Fibroblast of pulmonary artery (primary cell): ENCODE measurements at regions not wholly inside any gene's neighbourhood (a gene's known extent, or its start where the extent isn't known, plus 50 kb on each side); places are given as distances from the start of the nearest gene placed in this dataset.

Experiments used
- DNase-seq: peaks from one replicate; pipeline ENCODE4 v3.0.0-alpha.2; 2010; ENCODE audit warnings: low read depth
- H3K4me3 ChIP-seq: replicated peaks from 2 replicates; pipeline ENCODE4 v1.5.1; 2011; ENCODE audit warnings: low read depth, mild to moderate bottlenecking, control low read depth, low read length, moderate library complexity
- CTCF ChIP-seq: IDR thresholded peaks from 2 replicates; pipeline ENCODE4 v1.5.1; 2011; ENCODE audit warnings: mild to moderate bottlenecking, control low read depth, low read length, inconsistent platforms; ENCODE audit errors: missing control alignments

GRCh38 chr20:51160821-51161220, 137.9 kb upstream of the KCNG1 start:
- H3K4me3 ChIP-seq = no peak overlapping the region
- TF ChIP-seq CTCF = no peak
- DNase-seq = no peak

GRCh38 chr20:51159981-51160380, 137.1 kb upstream of the KCNG1 start:
- TF ChIP-seq CTCF = no peak
- no peak for DNase-seq
- no peak overlapping the region for H3K4me3 ChIP-seq

GRCh38 chr20:51159303-51159702, 136.4 kb upstream of the KCNG1 start:
- no peak for TF ChIP-seq CTCF
- no peak for DNase-seq
- no peak overlapping the region for H3K4me3 ChIP-seq

- TF ChIP-seq CTCF = no peak
- no peak for DNase-seq
- no peak overlapping the region for H3K4me3 ChIP-seq
These were observed 135.3 kb upstream of the KCNG1 start for GRCh38 chr20:51158226-51158625.

- no peak overlapping the region for H3K4me3 ChIP-seq
- TF ChIP-seq CTCF = no peak
- peak; percentile 93 for DNase-seq
These were observed 133.4 kb upstream of the KCNG1 start for GRCh38 chr20:51156041-51156982.

GRCh38 chr20:51154708-51155690, 132.1 kb upstream of the KCNG1 start:
- DNase-seq = no peak
- TF ChIP-seq CTCF = no peak
- no peak overlapping the region for H3K4me3 ChIP-seq
